Fibroblast of skin of back (primary cell): ENCODE measurements at regions not wholly inside any gene's neighbourhood (a gene's known extent, or its start where the extent isn't known, plus 50 kb on each side); places are given as distances from the start of the nearest gene placed in this dataset.

Experiments used
- DNase-seq: peaks from one replicate; pipeline ENCODE4 v3.0.0-alpha.2; 2013

DNA sequence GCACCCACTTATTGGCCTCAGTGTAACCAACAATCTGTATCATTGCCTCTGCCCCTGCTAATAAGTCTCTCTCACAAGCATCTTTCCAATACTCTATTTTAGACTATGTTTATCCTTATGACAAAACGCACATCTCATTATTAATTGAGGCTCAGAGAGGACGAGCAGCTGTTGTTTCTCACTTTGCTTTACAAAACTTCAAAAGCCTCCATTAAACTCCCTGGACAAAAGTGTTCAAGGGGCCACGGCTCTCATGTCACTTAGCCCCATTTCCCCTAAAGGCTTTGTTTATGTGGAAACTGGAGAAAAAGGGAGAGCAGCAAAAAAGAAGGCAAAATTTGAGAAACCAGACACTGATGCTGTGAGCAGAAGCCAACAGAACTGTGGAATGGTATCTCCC, 180.0 kb upstream of the LNX1 start:
- DNase-seq, result no peak

DNA sequence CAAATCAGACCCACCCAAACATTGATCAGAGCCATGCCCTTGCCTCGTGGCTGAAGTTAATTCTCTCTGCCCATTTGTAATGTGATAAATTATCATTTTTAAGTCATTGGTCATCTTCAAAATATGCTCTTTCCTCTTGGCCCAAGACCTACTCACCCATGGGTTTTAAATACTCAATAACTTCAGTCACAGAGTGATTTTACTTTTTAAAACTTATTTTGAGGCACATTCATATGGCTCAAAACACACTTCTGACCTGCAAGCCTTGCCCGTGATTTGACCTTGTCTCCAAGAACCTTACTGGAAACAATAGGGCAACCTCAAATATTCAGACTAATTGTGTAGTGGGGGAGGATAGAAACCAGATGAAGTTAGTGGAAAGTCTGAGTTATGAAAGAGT, 176.2 kb upstream of the LNX1 start:
- peak; percentile 51 for DNase-seq

DNA sequence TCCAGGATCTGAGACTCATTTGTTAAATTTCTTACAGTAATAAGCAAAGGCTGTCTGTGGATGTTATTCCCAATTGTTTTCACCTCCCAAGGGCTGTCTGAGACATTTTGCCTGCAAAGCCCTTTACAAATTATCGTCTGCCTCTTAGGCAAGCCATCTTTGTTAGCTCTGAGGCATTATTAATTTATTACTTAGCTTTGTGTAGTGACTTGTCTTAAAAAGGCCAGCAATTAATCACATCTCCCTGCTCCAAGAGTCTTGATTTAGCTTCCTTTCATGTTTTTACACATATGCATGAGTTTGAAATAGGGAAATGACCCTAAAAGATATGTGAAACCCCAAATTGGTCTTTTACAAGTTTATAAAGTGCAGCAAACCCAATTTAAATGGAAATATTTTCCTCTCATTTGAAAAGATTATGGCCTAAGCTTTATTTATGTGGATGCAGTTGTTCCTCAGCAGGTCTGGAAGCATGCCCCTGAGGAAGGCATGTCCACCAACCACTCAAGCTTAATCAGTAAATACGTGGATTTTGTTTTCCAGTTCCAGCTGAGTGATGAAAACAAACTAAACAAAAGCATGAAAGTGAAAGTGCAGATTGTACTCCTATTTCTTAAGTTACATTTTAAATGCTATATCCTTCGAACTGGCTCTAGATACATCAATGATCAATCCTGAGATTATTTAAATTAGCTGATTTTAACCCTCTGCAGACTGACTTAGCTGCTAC, 173.6 kb upstream of the LNX1 start:
- no peak for DNase-seq

DNA sequence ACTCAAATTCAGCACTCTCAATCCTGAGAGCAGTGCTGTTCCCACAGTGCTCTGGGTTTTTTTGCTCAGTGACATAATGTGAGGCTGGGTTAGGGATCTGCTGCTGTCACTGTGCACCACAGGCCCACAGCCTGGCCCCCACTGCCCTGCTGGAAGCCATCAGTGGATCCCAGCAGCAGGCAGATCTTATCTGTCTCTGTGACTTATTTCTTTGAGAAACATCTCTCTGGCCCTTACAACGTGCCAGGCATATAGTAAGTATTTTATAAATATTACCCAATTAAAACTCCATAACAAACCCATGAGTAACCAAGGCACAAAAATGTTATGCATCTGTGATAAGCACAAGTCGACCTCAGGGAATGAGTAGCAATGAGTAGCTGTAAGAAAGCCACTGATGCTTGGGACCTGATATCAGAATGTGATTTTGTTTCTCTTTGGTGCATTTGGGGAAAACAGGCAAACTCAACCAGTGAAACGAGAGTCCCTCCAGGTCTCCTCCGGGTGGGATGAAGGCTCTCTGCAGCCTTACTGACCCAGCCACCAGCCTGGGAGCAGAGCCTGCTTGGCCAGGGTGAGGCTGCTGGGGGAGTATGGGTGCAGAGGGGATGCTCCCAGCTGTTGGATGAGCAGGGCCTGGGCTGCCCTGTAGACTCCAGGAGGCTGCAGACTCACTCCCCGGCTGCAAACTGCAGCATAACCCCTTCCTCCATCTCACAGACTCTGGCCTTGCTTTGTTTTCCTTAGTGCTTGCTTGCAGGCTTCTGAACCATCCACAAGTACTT, 172.7 kb upstream of the LNX1 start:
- DNase-seq, result peak; percentile 93

DNA sequence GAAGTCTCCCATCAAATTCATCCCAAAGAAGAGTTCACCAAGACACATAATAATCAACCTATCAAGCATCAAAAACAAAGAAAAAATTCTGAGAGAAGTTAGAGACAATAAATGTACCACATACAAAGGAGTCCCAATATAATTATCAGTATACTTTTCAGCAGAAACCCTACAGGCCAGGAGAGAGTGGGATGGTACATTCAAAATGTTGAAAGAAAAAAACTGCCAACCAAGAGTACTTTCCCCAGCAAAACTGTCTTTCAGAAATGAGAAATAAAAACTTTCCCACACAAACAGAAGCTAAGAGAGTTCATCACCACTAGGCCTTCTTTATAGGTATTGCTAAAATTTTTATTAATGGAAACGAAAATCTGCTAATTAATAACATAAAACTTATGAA, 164.4 kb upstream of the LNX1 start:
- DNase-seq, result no peak

DNA sequence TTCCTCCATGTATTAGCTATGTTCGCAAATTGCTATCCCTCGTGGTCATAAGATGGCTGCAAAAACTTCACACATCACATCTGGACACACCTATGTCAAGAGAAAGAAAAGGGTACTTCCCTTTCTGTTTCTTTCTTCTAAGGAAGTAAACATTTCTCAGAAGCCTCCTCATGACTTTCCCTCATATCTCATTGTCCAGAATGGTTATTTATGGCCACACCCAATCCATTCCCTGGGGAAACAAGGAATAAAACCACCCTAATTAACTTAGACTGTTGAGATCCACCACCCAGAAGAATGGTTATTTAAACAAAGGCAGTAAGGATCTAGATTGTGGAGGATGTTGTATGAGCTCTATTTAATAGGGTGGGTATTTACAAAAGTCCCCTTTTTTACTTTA, 160.8 kb upstream of the LNX1 start:
- DNase-seq, result no peak

DNA sequence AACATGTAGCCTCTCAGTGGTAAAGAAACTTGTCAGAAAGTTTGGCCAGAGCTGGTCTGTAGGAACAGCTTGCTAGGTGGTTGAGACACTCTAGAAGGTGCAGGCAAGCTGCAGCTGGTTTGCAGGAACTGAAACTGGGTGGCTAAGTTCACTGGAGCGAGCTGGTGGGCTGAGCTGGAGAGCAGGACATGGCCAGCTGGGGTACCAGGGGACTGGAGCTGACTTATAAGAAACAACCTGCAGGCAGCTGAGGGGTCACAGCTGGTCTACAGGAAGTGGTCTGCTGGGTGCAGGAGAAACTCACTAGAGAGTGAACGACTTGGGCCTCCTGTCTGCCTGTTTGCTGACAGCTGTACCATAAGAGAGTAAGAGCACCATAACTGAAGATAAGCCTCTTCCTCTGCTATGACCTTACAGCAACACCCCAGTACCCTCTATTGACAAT, 157.1 kb upstream of the LNX1 start:
- no peak for DNase-seq

DNA sequence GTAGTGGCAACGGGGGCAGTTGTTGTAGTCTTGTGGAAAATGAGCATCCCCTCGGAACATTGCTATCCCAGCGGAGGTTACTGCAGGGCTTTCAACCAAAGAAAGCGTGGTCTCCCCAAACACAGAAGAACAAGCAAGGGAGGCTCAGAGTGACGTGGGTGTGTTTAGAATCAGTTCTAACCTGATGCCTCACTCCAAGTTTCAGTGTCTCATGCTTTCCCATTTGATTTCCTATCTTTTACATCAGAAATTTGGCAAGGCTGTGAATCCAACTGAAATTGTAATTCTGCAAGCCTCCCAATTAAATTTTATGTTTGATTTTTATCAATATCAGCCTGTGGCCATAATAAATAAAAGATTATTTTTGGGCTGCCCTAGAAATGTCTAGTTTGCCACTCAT, 156.1 kb upstream of the LNX1 start:
- DNase-seq, result no peak

DNA sequence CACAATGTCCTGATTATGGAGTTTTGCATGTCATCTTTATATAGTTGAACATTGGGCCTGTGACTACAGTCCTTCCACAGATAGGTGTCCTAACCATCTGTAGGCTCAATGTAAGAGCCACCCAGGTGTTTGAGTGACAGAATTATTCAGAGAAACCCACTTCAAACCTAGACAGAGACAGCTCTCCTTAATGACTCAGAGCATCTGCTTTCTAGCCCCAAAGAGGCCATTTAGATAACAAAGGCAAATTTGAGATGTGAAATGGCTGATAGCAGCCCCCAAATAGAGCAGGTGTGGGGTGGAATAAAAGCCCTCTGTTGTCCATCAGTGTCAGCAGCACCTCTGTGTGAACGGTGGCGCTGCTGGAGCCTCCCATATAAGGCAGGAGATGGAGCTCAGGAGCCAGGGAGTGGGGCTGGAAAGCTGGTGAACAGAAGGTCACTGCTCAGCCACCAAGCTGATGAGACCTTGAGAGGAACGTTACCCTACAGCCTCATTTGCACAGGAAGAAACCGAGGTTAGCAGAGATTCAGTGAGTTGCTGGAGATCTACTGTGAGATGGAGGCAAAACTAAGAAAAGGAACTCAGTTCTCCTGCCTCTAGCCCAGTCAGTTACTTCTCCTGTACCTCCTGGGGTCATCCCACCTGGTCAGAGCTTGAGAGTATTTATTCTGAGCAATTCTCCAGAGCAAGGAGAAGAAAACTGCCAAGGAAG, 153.3 kb upstream of the LNX1 start:
- no peak for DNase-seq

DNA sequence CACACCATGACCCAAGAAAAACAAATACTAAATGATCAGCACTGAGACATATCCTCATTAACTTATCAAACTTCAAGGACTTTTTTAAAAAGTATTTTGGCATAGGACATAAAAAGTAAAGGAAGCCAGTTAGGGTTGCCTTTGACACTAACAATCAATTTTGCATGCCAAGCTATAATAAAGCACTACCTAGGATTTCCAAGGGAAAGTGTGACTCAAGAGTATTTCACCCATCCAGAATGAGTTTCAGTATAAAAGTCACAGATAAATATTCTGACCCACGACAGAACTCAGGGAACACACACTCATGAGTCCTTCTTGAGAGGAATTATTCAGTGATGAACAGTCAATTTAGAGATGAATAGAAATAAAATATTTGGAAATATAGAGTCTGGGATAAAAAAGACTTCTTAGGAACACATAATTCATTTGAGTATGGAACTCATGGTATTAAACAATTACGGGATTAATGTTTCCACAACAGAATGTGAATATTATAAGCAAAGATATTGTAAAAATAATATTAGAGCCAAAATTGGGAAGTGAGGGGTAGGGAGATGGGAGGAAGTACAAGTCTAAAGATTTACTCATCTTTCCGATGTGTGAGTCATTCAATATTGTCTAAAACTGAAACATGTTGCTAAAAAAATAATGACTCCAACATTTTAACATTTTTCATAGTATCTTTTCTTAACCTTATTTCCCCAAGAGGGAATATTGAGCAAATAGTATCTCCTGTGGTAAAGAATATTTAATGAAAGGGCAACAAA, 143.5 kb upstream of the LNX1 start:
- DNase-seq, result peak; percentile 89

DNA sequence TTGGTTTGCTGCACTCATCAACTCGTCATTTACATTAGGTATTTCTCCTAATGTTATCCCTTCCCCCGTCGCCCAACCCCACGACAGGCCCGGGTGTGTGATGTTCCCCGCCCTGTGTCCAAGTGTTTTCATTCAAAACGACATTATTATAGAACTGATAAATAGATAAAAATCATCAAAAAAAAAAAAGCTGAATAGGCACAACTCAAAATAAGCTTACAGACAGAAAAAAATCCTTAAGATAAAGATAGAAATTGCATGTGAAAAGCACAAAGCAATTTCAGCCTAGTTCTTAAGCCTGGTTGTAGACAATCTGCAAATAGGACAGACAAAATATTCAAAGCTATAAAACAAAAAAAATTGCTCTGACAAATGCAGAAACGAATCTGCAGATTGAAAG, 142.9 kb upstream of the LNX1 start:
- DNase-seq, result no peak

DNA sequence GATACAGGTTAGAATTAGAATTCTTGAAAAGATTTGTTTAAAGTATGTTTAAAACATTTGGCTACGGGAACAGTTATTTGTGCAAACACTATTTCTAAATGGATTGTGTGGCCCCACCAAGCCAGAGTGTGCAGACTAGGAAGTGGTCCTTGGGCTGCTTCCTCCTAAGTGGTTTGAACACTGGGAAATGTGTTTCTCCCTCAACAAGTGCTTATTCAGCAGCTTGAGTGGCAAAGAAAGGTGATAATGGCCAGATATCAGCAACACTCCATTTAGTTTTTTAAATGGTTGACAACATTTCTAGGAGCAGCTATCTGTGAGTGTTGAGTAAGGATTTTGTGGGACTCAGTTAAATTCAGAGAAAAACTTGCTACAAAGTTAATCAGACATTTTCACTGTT, 141.4 kb upstream of the LNX1 start:
- DNase-seq, result no peak

DNA sequence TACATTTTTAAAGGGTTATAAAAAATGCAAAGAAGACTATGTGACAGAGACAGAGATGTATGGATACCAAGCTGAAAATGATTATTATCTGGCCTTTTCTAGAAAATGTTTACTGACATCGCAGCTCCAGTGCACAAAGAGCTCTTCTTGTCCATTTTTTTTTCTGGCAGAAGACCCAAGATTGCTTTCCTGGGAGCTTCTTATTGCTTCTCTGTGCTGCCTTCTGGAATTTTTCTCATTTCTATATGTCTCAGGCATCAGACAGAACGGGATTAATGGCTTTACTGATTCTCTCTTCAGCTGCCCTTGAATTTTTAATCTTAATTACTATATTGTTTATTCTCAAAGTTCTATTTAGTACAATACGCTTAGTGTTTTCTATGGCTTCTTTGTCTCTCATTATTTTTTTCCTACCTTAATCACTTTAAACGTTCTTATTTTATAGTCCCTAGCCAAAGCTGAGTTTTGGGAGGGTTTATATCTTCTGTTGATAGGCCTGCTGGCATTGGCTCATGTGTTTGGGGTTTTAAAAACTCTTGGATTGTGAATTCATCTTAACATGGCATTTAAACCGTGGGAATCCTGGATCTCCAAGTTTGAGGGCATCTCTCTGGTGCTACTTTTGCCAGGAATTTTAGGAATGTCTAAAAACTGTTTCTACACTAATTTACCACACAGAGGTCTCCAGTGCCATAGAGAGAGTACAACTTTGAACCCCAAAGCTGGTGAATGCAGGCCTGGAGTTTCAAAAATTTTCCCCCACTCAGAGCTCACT, 138.9 kb upstream of the LNX1 start:
- peak; percentile 40 for DNase-seq

DNA sequence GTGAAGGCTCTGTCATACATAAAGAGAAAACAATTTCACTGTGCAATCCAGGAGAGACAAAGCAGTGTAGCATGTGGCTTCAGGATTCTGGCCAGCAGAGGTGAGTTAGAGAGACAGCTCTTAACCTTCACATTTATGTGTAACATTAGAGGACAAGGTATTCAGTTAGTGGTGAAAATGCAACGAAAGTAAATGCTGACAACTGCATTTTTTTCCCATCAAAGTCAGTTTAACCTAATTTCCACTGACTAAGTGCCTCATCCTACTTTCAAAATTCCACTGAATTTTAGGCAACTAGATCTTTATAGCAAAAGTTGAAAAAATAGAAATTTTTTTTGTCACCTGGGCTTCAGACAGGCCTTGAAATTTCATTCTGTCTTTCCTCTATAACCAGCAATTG, 130.8 kb upstream of the LNX1 start:
- no peak for DNase-seq

DNA sequence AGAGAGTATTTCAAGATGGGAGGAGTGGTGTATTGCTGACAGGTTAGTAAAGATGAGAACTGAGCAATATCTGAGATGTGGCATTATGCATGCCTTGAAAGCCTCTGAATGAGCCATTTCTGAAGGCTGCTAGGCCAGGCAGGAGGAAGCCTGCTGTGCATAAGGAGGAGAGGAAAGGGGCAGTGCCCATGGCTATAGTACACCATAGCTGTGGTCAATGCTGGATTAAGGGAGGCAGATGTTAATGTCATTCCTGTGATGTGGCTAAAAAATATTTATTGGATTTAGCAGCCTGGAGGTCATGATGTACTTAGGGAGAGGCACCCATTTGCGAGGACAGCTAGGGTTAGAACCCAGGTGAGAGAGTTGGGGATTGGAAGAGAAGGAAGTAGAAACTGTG, 130.0 kb upstream of the LNX1 start:
- peak; percentile 29 for DNase-seq

DNA sequence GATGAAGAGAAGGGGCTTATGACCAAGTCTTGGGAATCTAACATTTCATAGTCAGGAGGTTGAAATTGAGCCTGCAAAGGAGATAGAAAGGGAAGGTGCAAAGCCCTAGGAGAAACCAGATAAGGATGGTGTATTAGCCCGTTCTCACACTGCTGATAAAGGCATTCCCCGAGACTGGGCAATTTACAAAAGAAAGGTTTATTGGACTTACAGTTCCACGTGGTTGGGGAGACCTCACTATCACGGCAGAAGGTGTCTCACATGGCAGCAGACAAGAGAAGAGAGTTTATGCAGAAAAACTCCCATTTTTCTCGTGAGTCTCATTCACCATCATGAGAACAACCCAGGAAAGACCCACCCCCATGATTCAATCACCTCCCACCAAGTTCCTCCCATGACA, 129.5 kb upstream of the LNX1 start:
- DNase-seq, result no peak

DNA sequence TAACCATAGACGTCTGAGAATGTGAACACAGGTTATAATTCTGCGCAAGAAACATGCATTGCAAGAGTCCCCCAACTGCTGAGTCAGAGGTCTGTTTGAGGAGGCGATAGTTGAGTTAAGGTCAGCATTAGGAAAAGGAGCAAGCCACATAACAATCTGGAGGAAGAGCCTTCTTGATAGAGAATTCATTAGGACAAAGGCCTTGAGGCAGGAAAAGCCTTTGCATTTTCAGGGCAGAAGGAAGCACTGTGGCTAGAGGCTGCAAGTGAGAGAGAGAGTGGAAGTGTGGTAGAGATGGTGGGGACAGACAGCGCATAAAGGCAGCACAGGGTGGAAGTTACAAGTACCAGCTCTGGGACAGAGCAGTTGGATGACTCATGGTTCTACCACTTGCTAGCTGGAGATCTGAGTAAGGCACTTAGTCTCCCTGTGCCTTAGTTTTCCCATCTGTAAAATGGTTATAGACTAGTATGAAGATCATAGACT, 125.8 kb upstream of the LNX1 start:
- DNase-seq, result peak; percentile 54

DNA sequence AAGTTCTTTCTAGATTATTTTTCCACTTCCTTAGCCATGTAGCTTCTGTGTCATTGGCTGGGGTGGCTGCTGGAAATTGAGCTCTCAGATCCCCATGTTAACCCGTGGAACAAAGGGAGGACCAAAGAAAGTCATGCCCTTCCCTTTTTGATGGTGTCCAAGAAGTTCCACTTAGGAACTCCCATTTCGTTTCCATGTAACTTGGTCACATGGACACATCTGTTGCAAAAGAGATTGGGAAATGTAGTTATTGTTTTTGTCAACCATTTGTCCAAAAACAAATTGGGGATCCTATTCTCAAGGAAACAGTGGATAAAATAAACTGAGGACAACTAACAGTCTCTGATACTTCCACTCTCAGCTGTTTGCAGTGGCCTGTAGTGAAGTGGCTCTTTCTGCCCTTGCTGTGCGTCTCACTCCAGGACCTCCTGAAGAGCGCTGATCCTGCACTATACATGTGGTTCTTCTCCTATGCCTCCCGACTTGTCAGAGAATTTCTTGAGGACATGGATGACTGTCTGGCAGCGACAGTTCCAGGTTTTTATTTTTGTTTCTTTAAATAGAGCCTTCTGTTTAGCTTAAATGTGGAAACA, 125.3 kb upstream of the LNX1 start:
- no peak for DNase-seq

DNA sequence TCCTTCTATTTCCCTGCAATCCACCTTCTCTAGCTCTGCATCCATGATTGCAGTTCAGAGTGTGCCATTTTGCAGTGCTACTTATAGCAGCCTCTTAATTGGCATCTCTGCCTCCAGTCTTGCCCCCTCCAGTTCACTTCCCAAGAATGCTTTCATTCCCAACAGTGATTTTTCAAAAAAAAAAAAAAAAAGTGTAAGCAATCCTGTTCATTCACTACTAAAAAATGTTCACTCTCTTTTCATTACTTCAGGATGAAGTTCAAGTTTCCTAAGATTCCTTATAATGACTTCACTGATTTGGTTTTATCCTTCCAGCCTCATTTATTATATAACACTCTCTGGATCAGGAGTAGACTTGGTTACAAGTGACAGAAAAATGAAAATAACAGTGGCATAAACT, 124.7 kb upstream of the LNX1 start:
- DNase-seq, result peak; percentile 76

DNA sequence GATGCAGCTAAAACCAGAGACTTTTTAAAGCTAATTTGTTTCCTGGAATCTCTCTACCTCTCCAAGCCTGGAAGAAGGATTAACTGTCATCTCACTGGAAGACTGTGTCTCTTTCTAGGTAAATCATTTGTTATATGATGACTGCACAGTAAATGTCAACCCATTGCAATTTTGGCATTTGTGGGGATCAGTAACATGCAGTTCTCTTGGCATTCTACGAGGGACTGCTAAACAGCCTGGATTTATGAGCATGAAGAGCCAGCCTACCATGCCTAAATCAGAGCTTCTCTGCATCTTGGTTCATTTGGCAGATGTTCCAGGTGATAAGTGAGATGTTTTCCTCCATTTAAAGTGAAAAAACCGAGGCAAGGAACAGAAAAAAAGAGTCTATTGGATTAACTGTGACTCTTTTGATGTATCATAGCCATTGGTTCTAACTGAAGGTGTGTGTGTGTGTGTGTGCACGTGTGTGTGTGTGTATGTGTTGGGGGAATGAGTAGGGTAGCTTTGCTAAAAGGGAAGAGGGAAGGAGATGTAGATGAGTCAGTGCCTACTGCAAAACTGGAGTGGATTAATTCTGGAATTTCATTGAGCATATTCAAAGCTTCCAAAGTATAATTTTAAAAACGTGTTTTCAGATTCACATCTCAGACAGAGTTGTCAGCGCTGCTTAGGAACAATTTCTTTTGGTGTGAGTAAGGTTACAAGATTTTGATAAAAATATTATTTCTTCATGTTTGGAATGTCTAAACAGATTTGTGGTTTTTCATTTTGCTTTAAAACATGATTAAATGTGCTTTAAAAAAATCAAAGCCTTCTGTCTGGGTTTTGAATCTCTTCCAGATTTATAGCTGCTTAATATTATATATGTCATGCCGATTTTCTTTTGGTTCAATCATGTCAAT, 123.2 kb upstream of the LNX1 start:
- DNase-seq, result peak; percentile 95
